ENCODE measurements at regions not wholly inside any gene's neighbourhood (a gene's known extent, or its start where the extent isn't known, plus 50 kb on each side); places are given as distances from the start of the nearest gene placed in this dataset.

DNA sequence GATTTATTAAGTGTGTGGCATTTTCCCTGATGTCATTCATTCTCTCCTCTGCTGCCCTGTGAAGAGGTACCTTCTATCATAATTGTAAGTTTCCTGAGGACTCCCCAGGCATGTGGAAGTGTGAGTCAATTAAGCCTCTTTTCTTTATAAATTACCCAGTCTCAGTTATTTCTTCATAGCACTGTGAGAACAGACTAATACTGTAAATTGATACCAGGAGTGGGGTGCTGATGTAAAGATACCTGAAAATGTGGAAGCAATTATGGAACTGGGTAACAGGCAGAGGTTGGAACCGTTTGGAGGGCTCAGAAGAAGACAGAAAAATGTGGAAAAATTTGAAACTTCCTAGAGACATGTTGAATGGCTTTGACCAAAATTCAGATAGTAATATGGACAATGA is 711.8 kb upstream of the GRM3 start:
- ChIA-PET CTCF (interaction anchor here (1.2 kb wide), 1 partner anchor 39 kb away, joined by 3 read pairs; no protein-coding TSS in a partner anchor), POLR2A (no interaction called here)
- no peak for DNase-seq (ENCODE audit: extremely low spot score)
- no peak for TF ChIP-seq CTCF (IDR thresholded peaks at IDR 0.05; ENCODE audit: control extremely low read depth, extremely low read depth, low read depth, missing control alignments)

DNA sequence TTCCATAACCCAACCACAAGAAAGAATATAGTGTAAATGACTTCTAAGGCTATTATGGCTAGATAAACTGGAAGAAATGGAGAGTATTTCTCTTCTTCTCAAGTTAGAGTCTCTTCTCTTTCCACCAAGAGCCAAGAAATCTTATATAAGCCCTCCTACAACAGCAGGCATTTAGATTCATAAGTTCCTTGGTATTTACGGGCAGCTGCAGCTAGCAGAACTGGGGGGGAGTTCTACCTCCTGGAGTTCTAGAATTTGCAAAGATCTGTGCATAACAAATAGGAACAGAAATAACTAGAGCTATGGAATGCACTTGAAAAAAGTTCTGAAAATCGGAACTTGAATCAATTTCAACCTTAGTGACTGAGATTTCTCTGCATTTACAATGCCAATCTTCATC is 715.2 kb upstream of the GRM3 start:
- no peak for DNase-seq (ENCODE audit: extremely low spot score)
- ChIA-PET POLR2A (no interaction called here), CTCF (interaction anchor here (2.5 kb wide), 1 partner anchor 36 kb away, joined by 8 read pairs; no protein-coding TSS in a partner anchor)
- TF ChIP-seq CTCF (IDR thresholded peaks at IDR 0.05; ENCODE audit: control extremely low read depth, extremely low read depth, low read depth, missing control alignments), result no peak

GRCh38 chr7:85927226-85927625 is 716.5 kb upstream of the GRM3 start:
- no peak for TF ChIP-seq CTCF (IDR thresholded peaks at IDR 0.05; ENCODE audit: control extremely low read depth, extremely low read depth, low read depth, missing control alignments)
- ChIA-PET POLR2A (no interaction called here), CTCF (interaction anchor here (2.5 kb wide), 1 partner anchor 34 kb away, joined by 8 read pairs; no protein-coding TSS in a partner anchor)
- DNase-seq (ENCODE audit: extremely low spot score), result no peak

- ChIA-PET CTCF (interaction anchor here (1.5 kb wide), 1 partner anchor 47 kb away, joined by 3 read pairs; no protein-coding TSS in a partner anchor), POLR2A (no interaction called here)
- TF ChIP-seq CTCF (IDR thresholded peaks at IDR 0.05; ENCODE audit: control extremely low read depth, extremely low read depth, low read depth, missing control alignments), result no peak
- no peak for DNase-seq (ENCODE audit: extremely low spot score)
Measured at GRCh38 chr7:85924062-85924461, 719.6 kb upstream of the GRM3 start.

DNA sequence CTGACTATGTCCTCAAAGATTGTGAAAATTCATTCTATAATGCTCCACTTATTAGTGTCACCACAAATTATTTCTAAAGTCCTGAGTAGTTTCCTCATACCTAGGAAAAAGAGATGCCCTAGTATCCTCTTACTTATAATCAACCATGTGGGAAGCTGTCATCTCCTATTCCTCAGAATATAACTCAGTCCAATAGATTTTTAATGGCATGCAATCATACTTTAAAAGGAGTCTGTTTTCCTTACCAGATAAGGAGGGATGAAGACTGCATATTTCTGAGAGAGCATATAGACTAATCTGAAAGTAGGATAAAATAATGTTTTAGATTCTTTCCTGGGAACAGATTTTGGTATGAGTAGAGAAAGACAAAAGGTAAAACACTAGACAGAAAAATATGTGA is 727.7 kb upstream of the GRM3 start:
- POLR2A ChIA-PET, result no interaction called here
- no peak for DNase-seq (ENCODE audit: extremely low spot score)
- CTCF ChIA-PET, result no interaction called here
- TF ChIP-seq CTCF (IDR thresholded peaks at IDR 0.05; ENCODE audit: control extremely low read depth, extremely low read depth, low read depth, missing control alignments), result no peak

DNA sequence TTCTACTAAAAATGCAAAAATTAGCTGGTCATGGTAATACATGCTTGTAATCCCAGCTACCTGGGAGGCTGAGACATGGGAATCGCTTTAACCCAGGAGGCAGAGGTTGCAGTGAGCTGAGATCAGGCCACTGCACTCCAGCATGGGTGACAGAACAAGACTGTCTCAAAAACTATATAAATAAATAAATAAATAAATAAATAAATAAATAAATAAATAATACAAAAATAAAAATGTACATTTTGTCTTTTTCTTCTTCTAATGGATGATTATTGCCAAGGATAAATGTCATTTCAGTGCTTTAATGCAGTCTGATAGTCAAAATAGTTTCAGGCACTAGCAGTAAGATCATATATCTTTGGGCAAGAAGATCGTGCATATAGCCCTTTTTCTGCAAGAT is 727.6 kb upstream of the SEMA3D start:
- DNase-seq (ENCODE audit: extremely low spot score), result no peak
- CTCF ChIA-PET, result interaction anchor here (2.1 kb wide), 1 partner anchor 555 kb away, joined by 4 read pairs; no protein-coding TSS in a partner anchor

More for the DNA sequence above, 727.6 kb upstream of the SEMA3D start:
- POLR2A ChIA-PET, result no interaction called here
- TF ChIP-seq CTCF (IDR thresholded peaks at IDR 0.05; ENCODE audit: control extremely low read depth, extremely low read depth, low read depth, missing control alignments), result no peak

All from GM10248 (cell line).